Testis (tissue), 2 donors: ENCODE measurements at regions not wholly inside any gene's neighbourhood (a gene's known extent, or its start where the extent isn't known, plus 50 kb on each side); places are given as distances from the start of the nearest gene placed in this dataset.

Experiments
- POLR2A ChIP-seq: fragments of 450-650 bp; IDR thresholded peaks from one replicate; pipeline ENCODE4 v1.6.1; 2017; ENCODE audit warnings: antibody characterized with exemption, mild to moderate bottlenecking, moderate library complexity
- TF ChIP-seq, protein P1 (sequence below), 3 experiments: fragments of 450-650 bp in 2 of 3; fragments of 200-600 bp in 1 of 3; sonication (generic) in 1 of 3; IDR thresholded peaks; one replicate each; pipeline ENCODE4 v1.5.1; 2016 to 2019; ENCODE audit warnings: antibody characterized with exemption in 3 of 3, mild to moderate bottlenecking in 2 of 3, moderate library complexity in 1 of 3

DNA sequence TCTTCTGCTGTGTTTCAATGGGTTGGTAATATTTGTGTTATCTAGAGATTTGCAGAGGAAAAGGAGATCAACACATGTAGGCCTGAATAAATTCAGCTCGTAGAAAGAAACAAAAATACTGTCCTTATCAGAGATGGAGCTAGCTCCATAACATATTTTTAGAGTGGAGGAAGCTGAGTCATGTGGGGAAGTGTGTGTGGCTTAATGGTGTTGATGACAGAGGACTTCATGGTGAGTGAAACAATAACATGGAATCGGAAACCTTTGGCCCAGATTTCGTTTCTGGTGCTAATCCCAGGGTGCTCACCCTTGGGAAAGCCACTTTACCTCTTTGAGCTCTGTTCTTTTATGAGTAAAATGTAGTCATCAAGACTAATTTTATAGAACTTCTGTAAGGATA, 825.0 kb downstream of the TLR4 start:
- TF ChIP-seq, protein P1, sequence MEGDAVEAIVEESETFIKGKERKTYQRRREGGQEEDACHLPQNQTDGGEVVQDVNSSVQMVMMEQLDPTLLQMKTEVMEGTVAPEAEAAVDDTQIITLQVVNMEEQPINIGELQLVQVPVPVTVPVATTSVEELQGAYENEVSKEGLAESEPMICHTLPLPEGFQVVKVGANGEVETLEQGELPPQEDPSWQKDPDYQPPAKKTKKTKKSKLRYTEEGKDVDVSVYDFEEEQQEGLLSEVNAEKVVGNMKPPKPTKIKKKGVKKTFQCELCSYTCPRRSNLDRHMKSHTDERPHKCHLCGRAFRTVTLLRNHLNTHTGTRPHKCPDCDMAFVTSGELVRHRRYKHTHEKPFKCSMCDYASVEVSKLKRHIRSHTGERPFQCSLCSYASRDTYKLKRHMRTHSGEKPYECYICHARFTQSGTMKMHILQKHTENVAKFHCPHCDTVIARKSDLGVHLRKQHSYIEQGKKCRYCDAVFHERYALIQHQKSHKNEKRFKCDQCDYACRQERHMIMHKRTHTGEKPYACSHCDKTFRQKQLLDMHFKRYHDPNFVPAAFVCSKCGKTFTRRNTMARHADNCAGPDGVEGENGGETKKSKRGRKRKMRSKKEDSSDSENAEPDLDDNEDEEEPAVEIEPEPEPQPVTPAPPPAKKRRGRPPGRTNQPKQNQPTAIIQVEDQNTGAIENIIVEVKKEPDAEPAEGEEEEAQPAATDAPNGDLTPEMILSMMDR (IDR thresholded peaks at IDR 0.05), result no peak
- no peak for TF ChIP-seq POLR2A
